Ammon's horn (tissue), 1 donor: ENCODE measurements at regions not wholly inside any gene's neighbourhood (a gene's known extent, or its start where the extent isn't known, plus 50 kb on each side); places are given as distances from the start of the nearest gene placed in this dataset.
"Not testable (repeated sequence)": the region's sequence is repeated elsewhere in the genome, so short reads cannot be mapped to it uniquely, and the experiment has no call there.

Experiments used
- DNase-seq: peaks from one replicate; pipeline ENCODE4 v3.0.0-alpha.2; 2016; ENCODE audit warnings: low spot score

- DNase-seq = no peak
Measured at GRCh38 chr9:90147426-90147825, 495.2 kb downstream of the DIRAS2 start.

- no peak for DNase-seq
Measured at GRCh38 chr9:90156318-90156717, 486.3 kb downstream of the DIRAS2 start.

- DNase-seq = no peak
Measured at GRCh38 chr9:90162326-90162725, 480.3 kb downstream of the DIRAS2 start.

GRCh38 chr9:90162819-90163218 is 479.8 kb downstream of the DIRAS2 start:
- DNase-seq = no peak

GRCh38 chr9:90165281-90165680 is 477.3 kb downstream of the DIRAS2 start:
- no peak for DNase-seq

- DNase-seq = not testable (repeated sequence)
Measured at GRCh38 chr9:90166374-90166773, 476.2 kb downstream of the DIRAS2 start.

GRCh38 chr9:90167914-90168313 is 474.7 kb downstream of the DIRAS2 start:
- no peak for DNase-seq

GRCh38 chr9:90169490-90169889 is 473.1 kb downstream of the DIRAS2 start:
- DNase-seq = no peak

GRCh38 chr9:90173935-90174334 is 468.7 kb downstream of the DIRAS2 start:
- DNase-seq = peak; percentile 23

GRCh38 chr9:90174346-90174745 is 468.3 kb downstream of the DIRAS2 start:
- DNase-seq = not testable (repeated sequence)

- no peak for DNase-seq
Measured at GRCh38 chr9:90175257-90175656, 467.4 kb downstream of the DIRAS2 start.

GRCh38 chr9:90175865-90176264 is 466.8 kb downstream of the DIRAS2 start:
- DNase-seq = no peak

GRCh38 chr9:90176901-90177300 is 465.7 kb downstream of the DIRAS2 start:
- no peak for DNase-seq

GRCh38 chr9:90180381-90180780 is 462.2 kb downstream of the DIRAS2 start:
- DNase-seq = no peak

- no peak for DNase-seq
Measured at GRCh38 chr9:90188656-90189055, 454.0 kb downstream of the DIRAS2 start.

- DNase-seq = peak; percentile 40
Measured at GRCh38 chr9:90189306-90189705, 453.3 kb downstream of the DIRAS2 start.

GRCh38 chr9:90192465-90192864 is 450.2 kb downstream of the DIRAS2 start:
- not testable (repeated sequence) for DNase-seq

GRCh38 chr9:90198956-90199355 is 443.7 kb downstream of the DIRAS2 start:
- DNase-seq = no peak

GRCh38 chr9:90201766-90202165 is 440.9 kb downstream of the DIRAS2 start:
- DNase-seq = no peak

GRCh38 chr9:90204128-90204831 is 438.3 kb downstream of the DIRAS2 start:
- no peak for DNase-seq

- peak; percentile 56 for DNase-seq
Measured at GRCh38 chr9:90213045-90213444, 429.6 kb downstream of the DIRAS2 start.

- peak; percentile 12 for DNase-seq
Measured at GRCh38 chr9:90219548-90220118, 423.0 kb downstream of the DIRAS2 start.

GRCh38 chr9:90221899-90222298 is 420.7 kb downstream of the DIRAS2 start:
- DNase-seq = not testable (repeated sequence)

- DNase-seq = peak; percentile 48
Measured at GRCh38 chr9:90226839-90227338, 415.7 kb downstream of the DIRAS2 start.
